Osteoblast (primary cell): ENCODE measurements at regions not wholly inside any gene's neighbourhood (a gene's known extent, or its start where the extent isn't known, plus 50 kb on each side); places are given as distances from the start of the nearest gene placed in this dataset.
A peak's percentile ranks its signal among the peaks of the same experiment; 100 is the strongest.

ENCODE experiments used
- DNase-seq: peaks from one replicate; pipeline ENCODE4 v3.0.0; 2011; ENCODE audit warnings: low spot score, mixed read lengths; ENCODE audit not compliant: insufficient read length; ENCODE audit errors: missing footprints
- H2AFZ ChIP-seq: 2 replicates; pipeline ENCODE4 v1.6.0; 2011; ENCODE audit warnings: mild to moderate bottlenecking, low read length
- H3K27ac ChIP-seq: 2 replicates; pipeline ENCODE4 v1.5.1; 2011; ENCODE audit warnings: mild to moderate bottlenecking, low read depth, low read length, moderate library complexity
- H3K27me3 ChIP-seq: 2 replicates; pipeline ENCODE4 v1.6.0; 2012; ENCODE audit warnings: mild to moderate bottlenecking, control low read depth, inconsistent platforms, low read length, moderate library complexity; ENCODE audit not compliant: insufficient read depth
- H3K36me3 ChIP-seq: 2 replicates; pipeline ENCODE4 v1.5.1; 2011; ENCODE audit warnings: mild to moderate bottlenecking, low read length, control low read depth, moderate library complexity; ENCODE audit not compliant: insufficient read depth
- H3K4me1 ChIP-seq: 2 replicates; pipeline ENCODE4 v1.5.1; 2011; ENCODE audit warnings: mild to moderate bottlenecking, low read length, control low read depth, moderate library complexity; ENCODE audit not compliant: insufficient read depth
- H3K4me2 ChIP-seq: 2 replicates; pipeline ENCODE4 v1.6.0; 2011; ENCODE audit warnings: mild to moderate bottlenecking, low read length; ENCODE audit not compliant: insufficient read depth
- H3K4me3 ChIP-seq: fragments of 200-600 bp; sonication (generic); 3 replicates; pipeline ENCODE4 v1.5.1; 2012; ENCODE audit warnings: mild to moderate bottlenecking, low read length, inconsistent platforms; ENCODE audit not compliant: insufficient read depth
- H3K79me2 ChIP-seq: 2 replicates; pipeline ENCODE4 v1.6.0; 2012; ENCODE audit warnings: mild to moderate bottlenecking, low read length, control low read depth, inconsistent platforms; ENCODE audit not compliant: insufficient read depth
- H3K9me3 ChIP-seq: 2 replicates; pipeline ENCODE4 v1.5.1; 2011; ENCODE audit warnings: low read depth, low read length, control low read depth
- H4K20me1 ChIP-seq: 2 replicates; pipeline ENCODE4 v1.6.0; 2012; ENCODE audit warnings: mild to moderate bottlenecking, low read length, control low read depth; ENCODE audit not compliant: insufficient read depth
- TF ChIP-seq, protein P1 (sequence below): IDR thresholded peaks from 2 replicates; pipeline ENCODE4 v1.5.1; 2011; ENCODE audit warnings: mild to moderate bottlenecking, low read depth, low read length, moderate library complexity; ENCODE audit errors: extremely low read depth

DNA sequence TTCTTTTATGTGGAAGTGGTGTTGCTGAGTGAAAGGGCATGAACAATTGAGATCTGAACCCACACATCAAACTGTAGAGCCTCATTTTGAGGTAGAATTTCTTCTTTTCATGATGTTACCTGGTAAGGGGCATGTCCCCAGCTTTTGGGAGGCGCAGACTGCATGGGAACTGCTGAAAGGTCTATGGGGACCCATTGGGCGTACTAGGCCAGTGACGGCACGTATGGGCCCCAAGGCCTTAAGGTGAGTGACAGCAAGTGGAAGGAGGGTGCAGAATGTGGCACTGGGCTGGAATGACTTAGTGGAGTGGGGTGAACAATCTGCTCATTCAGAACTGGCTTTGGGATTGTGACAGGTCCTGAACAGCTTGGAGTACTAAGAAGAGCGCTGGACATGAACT, 123.6 kb upstream of the RGMA start:
- TF ChIP-seq, protein P1, sequence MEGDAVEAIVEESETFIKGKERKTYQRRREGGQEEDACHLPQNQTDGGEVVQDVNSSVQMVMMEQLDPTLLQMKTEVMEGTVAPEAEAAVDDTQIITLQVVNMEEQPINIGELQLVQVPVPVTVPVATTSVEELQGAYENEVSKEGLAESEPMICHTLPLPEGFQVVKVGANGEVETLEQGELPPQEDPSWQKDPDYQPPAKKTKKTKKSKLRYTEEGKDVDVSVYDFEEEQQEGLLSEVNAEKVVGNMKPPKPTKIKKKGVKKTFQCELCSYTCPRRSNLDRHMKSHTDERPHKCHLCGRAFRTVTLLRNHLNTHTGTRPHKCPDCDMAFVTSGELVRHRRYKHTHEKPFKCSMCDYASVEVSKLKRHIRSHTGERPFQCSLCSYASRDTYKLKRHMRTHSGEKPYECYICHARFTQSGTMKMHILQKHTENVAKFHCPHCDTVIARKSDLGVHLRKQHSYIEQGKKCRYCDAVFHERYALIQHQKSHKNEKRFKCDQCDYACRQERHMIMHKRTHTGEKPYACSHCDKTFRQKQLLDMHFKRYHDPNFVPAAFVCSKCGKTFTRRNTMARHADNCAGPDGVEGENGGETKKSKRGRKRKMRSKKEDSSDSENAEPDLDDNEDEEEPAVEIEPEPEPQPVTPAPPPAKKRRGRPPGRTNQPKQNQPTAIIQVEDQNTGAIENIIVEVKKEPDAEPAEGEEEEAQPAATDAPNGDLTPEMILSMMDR, result no peak
- no peak overlapping the region for H2AFZ ChIP-seq
- H3K79me2 ChIP-seq, result no peaks in the 10 kb centered on the region
- no peaks in the 10 kb centered on the region for H3K9me3 ChIP-seq
- no peaks in the 10 kb centered on the region for H3K36me3 ChIP-seq
- no peaks in the 10 kb centered on the region for H3K27me3 ChIP-seq
- no peaks in the 10 kb centered on the region for H3K4me1 ChIP-seq
- H3K27ac ChIP-seq, result no peak overlapping the region
- DNase-seq, result peak; percentile 50
- no peak overlapping the region for H3K4me2 ChIP-seq
- H3K4me3 ChIP-seq, result no peak overlapping the region
- no peaks in the 10 kb centered on the region for H4K20me1 ChIP-seq

DNA sequence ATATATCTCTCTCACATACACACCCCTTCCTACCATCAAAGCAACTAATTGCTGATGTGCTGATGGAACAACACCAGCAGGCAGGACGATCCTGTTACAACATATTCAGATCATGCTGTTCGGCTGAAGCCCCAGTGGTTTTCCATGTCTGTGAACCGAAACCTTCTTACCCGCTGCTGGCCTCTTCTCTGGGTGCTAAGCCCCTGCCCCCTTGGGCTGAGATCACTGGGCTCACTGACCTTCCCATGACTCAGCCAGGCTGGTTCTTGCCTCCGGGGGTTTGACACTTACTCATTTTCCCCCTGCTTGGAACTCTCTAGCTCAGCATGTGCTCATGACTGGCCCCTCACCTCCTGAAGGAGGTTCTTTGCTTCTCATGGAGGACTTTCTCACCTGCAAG, 122.0 kb upstream of the RGMA start:
- Histone ChIP-seq H3K9me3 (no peaks in the 10 kb centered on the region), H2AFZ (no peak overlapping the region), H3K4me2 (no peak overlapping the region), H3K27ac (no peak overlapping the region), H3K79me2 (no peaks in the 10 kb centered on the region), H3K36me3 (no peaks in the 10 kb centered on the region), H4K20me1 (no peaks in the 10 kb centered on the region), H3K4me1 (no peaks in the 10 kb centered on the region), H3K4me3 (no peak overlapping the region), H3K27me3 (no peaks in the 10 kb centered on the region)
- TF ChIP-seq, protein P1, result no peak
- DNase-seq, result no peak

DNA sequence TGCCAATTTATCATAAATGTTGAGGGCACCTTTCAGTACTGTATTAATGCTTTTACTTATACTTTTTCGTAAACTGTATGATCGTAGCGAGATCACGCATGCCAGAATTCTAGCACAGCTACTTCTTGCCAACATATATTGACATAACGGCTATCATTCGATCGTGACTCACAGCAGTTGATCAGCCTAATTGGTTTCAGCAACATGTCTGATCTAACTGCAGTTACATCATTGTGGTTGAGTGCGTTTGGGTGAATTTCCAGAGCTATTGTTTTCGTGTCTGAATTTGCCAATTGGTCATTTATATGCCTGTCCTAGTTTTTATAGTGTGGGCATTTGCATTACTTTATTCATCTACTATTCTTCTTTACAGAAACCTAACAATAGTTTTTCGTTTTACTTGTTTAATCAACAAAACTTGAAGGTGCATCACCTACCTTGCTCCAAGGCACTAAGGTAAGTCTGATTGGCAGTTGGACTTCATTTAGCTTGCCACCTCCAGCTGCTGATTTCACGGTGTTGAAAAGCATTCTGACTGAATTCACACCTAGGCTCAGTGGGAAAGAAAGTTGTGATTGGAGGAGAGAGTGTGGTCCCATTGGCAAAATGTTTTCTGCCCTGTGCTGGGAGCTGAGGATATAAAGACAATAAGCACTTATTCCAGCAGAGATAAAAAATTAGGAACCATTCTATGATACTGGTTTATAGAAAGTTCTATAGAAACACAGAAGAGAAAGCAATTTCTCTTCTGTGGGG, 120.9 kb upstream of the RGMA start:
- Histone ChIP-seq H3K27me3 (no peaks in the 10 kb centered on the region), H3K79me2 (no peaks in the 10 kb centered on the region), H3K27ac (no peak overlapping the region), H3K9me3 (no peaks in the 10 kb centered on the region), H4K20me1 (no peaks in the 10 kb centered on the region), H3K4me2 (no peak overlapping the region), H3K4me1 (no peaks in the 10 kb centered on the region), H2AFZ (no peak overlapping the region), H3K4me3 (no peak overlapping the region), H3K36me3 (no peaks in the 10 kb centered on the region)
- TF ChIP-seq, protein P1, result no peak
- DNase-seq, result no peak

DNA sequence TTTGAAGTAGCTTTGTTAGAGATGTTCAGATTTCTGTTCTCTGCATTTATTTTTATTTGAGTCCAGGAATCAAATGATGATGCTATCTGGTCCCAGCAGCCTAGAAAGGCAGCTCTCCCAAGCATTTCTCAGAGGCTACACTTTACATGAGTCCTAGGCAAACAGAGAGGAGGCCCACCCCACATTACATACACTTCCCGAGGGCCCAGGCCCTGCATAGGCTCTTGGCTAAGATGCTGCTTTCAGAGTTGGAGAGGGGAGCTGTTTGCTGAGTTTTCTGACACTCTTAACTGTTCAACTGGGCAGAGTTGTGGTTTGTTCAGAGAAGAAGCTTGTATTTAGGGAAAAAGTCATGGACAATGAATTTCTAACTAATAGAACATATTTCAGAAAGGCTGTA, 117.9 kb upstream of the RGMA start:
- Histone ChIP-seq H3K27me3 (no peaks in the 10 kb centered on the region), H3K36me3 (no peaks in the 10 kb centered on the region), H3K9me3 (no peaks in the 10 kb centered on the region), H3K4me3 (no peak overlapping the region), H3K4me2 (no peak overlapping the region), H4K20me1 (no peaks in the 10 kb centered on the region), H3K27ac (no peak overlapping the region), H2AFZ (no peak overlapping the region), H3K4me1 (no peaks in the 10 kb centered on the region), H3K79me2 (no peaks in the 10 kb centered on the region)
- TF ChIP-seq, protein P1, result no peak
- no peak for DNase-seq
